ENCODE measurements at regions not wholly inside any gene's neighbourhood (a gene's known extent, or its start where the extent isn't known, plus 50 kb on each side); places are given as distances from the start of the nearest gene placed in this dataset.

DNA sequence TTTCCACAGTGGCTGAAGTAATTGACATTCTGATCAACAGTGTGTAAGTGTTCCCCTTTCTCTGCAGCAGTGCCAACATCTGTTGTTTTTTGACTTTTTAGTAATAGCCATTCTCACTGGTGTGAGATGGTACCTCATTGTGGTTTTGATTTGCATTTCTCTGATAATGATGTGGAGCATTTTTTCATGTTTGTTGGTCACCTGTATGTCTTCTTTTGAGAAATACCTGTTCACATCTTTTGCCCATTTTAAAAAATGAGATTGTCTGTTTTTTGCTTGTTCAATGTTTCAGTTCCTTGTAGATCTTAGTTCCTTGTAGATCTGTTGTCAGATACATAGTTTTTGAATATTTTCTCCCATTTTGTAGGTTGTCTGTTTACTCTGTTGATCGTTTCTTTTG, 162.5 kb upstream of the PITX1 start:
- H2AFZ ChIP-seq (ENCODE audit: low read length), result no peak overlapping the region
- no peaks in the 10 kb centered on the region for H3K36me3 ChIP-seq (replicated peaks in 1 of 2; ENCODE audit: control insufficient read depth in 1 of 2, insufficient read depth in 2 of 2, low read length in 2 of 2)
- no peak for FAIRE-seq
- no peak overlapping the region for H3K9ac ChIP-seq (ENCODE audit: insufficient read depth, low read depth, low read length)
- CTCF ChIA-PET (ENCODE audit: low intra/inter-chr PET ratio, low total read pairs), result no interaction called here
- 55% methylated on average over 1 of the region's 1 CpG for whole genome bisulfite sequencing (ENCODE audit: low lambda C conversion rate)
- in situ Hi-C loops (cut with HindIII; ENCODE audit: extremely low pct_ligation_motif_present, low pct_unique_long_range_greater_than_20kb) (no loop called here), intact Hi-C loops (cut with micrococcal nuclease; ENCODE audit: unreplicated experiment) (no loop called here)
- BruUV-seq (replicated peaks), result no TSS peak
- POLR2A ChIA-PET, result no interaction called here
- H3K9me3 ChIP-seq (ENCODE audit: low read length), result no peaks in the 10 kb centered on the region
- no peak overlapping the region for H3K4me2 ChIP-seq (ENCODE audit: low read depth, low read length)
- H3K4me3 ChIP-seq (replicated peaks in 1 of 3; ENCODE audit: insufficient read depth in 1 of 3, low read depth in 2 of 3, low read length in 3 of 3), result no peak overlapping the region
- no peak overlapping the region for H3K27ac ChIP-seq (ENCODE audit: extremely low read length, insufficient read depth, low read length)
- no peak for DNase-seq (ENCODE audit: low spot score)
- no peaks in the 10 kb centered on the region for H3K27me3 ChIP-seq (ENCODE audit: control insufficient read depth in 1 of 2, insufficient read depth in 2 of 2, low read length in 2 of 2)
- H4K20me1 ChIP-seq (ENCODE audit: insufficient read depth, low read length), result no peaks in the 10 kb centered on the region
- TF ChIP-seq ARNT2 (CRISPR knock-in tag; IDR thresholded peaks at IDR 0.05; ENCODE audit: low read depth) (no peak), KDM3A (CRISPR knock-in tag; IDR thresholded peaks at IDR 0.05; ENCODE audit: low read depth) (no peak), ZSCAN25 (CRISPR knock-in tag; IDR thresholded peaks at IDR 0.05) (no peak), ZBTB40 (IDR thresholded peaks at IDR 0.05) (no peak), ZBTB40 (CRISPR knock-in tag; IDR thresholded peaks at IDR 0.05) (no peak), MED8 (CRISPR knock-in tag; IDR thresholded peaks at IDR 0.05; ENCODE audit: insufficient replicate concordance) (no peak), MIER3 (CRISPR knock-in tag; IDR thresholded peaks at IDR 0.05; ENCODE audit: borderline replicate concordance) (no peak)
- TF ChIP-seq, protein P1, sequence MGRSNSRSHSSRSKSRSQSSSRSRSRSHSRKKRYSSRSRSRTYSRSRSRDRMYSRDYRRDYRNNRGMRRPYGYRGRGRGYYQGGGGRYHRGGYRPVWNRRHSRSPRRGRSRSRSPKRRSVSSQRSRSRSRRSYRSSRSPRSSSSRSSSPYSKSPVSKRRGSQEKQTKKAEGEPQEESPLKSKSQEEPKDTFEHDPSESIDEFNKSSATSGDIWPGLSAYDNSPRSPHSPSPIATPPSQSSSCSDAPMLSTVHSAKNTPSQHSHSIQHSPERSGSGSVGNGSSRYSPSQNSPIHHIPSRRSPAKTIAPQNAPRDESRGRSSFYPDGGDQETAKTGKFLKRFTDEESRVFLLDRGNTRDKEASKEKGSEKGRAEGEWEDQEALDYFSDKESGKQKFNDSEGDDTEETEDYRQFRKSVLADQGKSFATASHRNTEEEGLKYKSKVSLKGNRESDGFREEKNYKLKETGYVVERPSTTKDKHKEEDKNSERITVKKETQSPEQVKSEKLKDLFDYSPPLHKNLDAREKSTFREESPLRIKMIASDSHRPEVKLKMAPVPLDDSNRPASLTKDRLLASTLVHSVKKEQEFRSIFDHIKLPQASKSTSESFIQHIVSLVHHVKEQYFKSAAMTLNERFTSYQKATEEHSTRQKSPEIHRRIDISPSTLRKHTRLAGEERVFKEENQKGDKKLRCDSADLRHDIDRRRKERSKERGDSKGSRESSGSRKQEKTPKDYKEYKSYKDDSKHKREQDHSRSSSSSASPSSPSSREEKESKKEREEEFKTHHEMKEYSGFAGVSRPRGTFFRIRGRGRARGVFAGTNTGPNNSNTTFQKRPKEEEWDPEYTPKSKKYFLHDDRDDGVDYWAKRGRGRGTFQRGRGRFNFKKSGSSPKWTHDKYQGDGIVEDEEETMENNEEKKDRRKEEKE (IDR thresholded peaks at IDR 0.05), result no peak
- peaks cover 4% of the 10 kb centered on the region; the same call in 1 of the 2 replicates for H3K4me1 ChIP-seq (ENCODE audit: insufficient read depth, low read length)
- no peak for ATAC-seq
- H3K79me2 ChIP-seq (ENCODE audit: insufficient read depth, low read length), result no peaks in the 10 kb centered on the region

Data from HepG2 (cell line).